Dendritic cell treated with granulocyte-macrophage colony-stimulating factor and Interleukin-4, amounts not matched to agents 40 ng/mL and 50 ng/mL, for 4 days (primary cell): ENCODE measurements at regions not wholly inside any gene's neighbourhood (a gene's known extent, or its start where the extent isn't known, plus 50 kb on each side); places are given as distances from the start of the nearest gene placed in this dataset.

Experiments used
- H3K27ac Mint-ChIP-seq: one replicate; pipeline ENCODE4 v1.8.0; 2022; ENCODE audit warnings: mild to moderate bottlenecking, mixed read lengths
- H3K27me3 Mint-ChIP-seq: one replicate; pipeline ENCODE4 v1.8.0; 2022; ENCODE audit warnings: mild to moderate bottlenecking, mixed read lengths
- H3K36me3 Mint-ChIP-seq: one replicate; pipeline ENCODE4 v1.8.0; 2022; ENCODE audit warnings: low read depth, mixed read lengths
- H3K4me1 Mint-ChIP-seq: one replicate; pipeline ENCODE4 v1.8.0; 2022; ENCODE audit warnings: low read depth, mixed read lengths
- H3K4me3 Mint-ChIP-seq: one replicate; pipeline ENCODE4 v1.8.0; 2022; ENCODE audit warnings: mild to moderate bottlenecking, moderate library complexity, mixed read lengths
- H3K9me3 Mint-ChIP-seq: one replicate; pipeline ENCODE4 v1.8.0; 2022; ENCODE audit warnings: mixed read lengths
- intact Hi-C: fragments of 100-400 bp; cut with micrococcal nuclease; formaldehyde crosslinking; loops from one replicate; pipeline ENCODE4 v1.15.0; 2022

GRCh38 chr5:30997681-30998080 lies 195.8 kb upstream of the CDH6 start:
- intact Hi-C loops, result no loop called here
- H3K4me1 Mint-ChIP-seq, result no peaks in the 10 kb centered on the region
- H3K27me3 Mint-ChIP-seq, result no peaks in the 10 kb centered on the region
- H3K4me3 Mint-ChIP-seq, result no peak overlapping the region
- peaks cover 14% of the 10 kb centered on the region for H3K9me3 Mint-ChIP-seq
- no peak overlapping the region for H3K27ac Mint-ChIP-seq
- no peaks in the 10 kb centered on the region for H3K36me3 Mint-ChIP-seq

- Mint-ChIP-seq H3K36me3 (no peaks in the 10 kb centered on the region), H3K27ac (no peak overlapping the region), H3K4me1 (no peaks in the 10 kb centered on the region), H3K9me3 (no peaks in the 10 kb centered on the region), H3K27me3 (no peaks in the 10 kb centered on the region), H3K4me3 (no peak overlapping the region)
- intact Hi-C loops, result no loop called here
Observed at GRCh38 chr5:30994902-30995301, 198.6 kb upstream of the CDH6 start.

GRCh38 chr5:30994176-30994575 lies 199.3 kb upstream of the CDH6 start:
- intact Hi-C loops, result no loop called here
- no peaks in the 10 kb centered on the region for H3K36me3 Mint-ChIP-seq
- H3K4me1 Mint-ChIP-seq, result no peaks in the 10 kb centered on the region
- no peak overlapping the region for H3K4me3 Mint-ChIP-seq
- no peaks in the 10 kb centered on the region for H3K9me3 Mint-ChIP-seq
- no peaks in the 10 kb centered on the region for H3K27me3 Mint-ChIP-seq
- H3K27ac Mint-ChIP-seq, result no peak overlapping the region

- Mint-ChIP-seq H3K27ac (no peak overlapping the region), H3K36me3 (no peaks in the 10 kb centered on the region), H3K9me3 (no peaks in the 10 kb centered on the region), H3K4me1 (no peaks in the 10 kb centered on the region), H3K4me3 (no peak overlapping the region), H3K27me3 (no peaks in the 10 kb centered on the region)
- intact Hi-C loops, result no loop called here
Observed at GRCh38 chr5:30991462-30991861, 202.0 kb upstream of the CDH6 start.

GRCh38 chr5:30981576-30981975 lies 211.9 kb upstream of the CDH6 start:
- Mint-ChIP-seq H3K27me3 (no peaks in the 10 kb centered on the region), H3K27ac (no peak overlapping the region), H3K4me1 (no peaks in the 10 kb centered on the region), H3K36me3 (no peaks in the 10 kb centered on the region), H3K9me3 (no peaks in the 10 kb centered on the region), H3K4me3 (no peak overlapping the region)
- intact Hi-C loops, result no loop called here

- Mint-ChIP-seq H3K36me3 (no peaks in the 10 kb centered on the region), H3K27me3 (no peaks in the 10 kb centered on the region), H3K4me1 (no peaks in the 10 kb centered on the region), H3K9me3 (no peaks in the 10 kb centered on the region), H3K4me3 (no peak overlapping the region), H3K27ac (no peak overlapping the region)
- intact Hi-C loops, result no loop called here
Observed at GRCh38 chr5:30968971-30969370, 224.5 kb upstream of the CDH6 start.

- Mint-ChIP-seq H3K27me3 (no peaks in the 10 kb centered on the region), H3K36me3 (no peaks in the 10 kb centered on the region), H3K27ac (no peak overlapping the region), H3K4me3 (no peak overlapping the region), H3K9me3 (peaks cover 5% of the 10 kb centered on the region), H3K4me1 (no peaks in the 10 kb centered on the region)
- intact Hi-C loops, result no loop called here
Observed at GRCh38 chr5:30960036-30960435, 233.4 kb upstream of the CDH6 start.

- Mint-ChIP-seq H3K9me3 (peaks cover 7% of the 10 kb centered on the region), H3K36me3 (no peaks in the 10 kb centered on the region), H3K4me1 (no peaks in the 10 kb centered on the region), H3K27ac (no peak overlapping the region), H3K4me3 (no peak overlapping the region), H3K27me3 (no peaks in the 10 kb centered on the region)
- intact Hi-C loops, result no loop called here
Observed at GRCh38 chr5:30959238-30959637, 234.2 kb upstream of the CDH6 start.

GRCh38 chr5:30957591-30957990 lies 235.9 kb upstream of the CDH6 start:
- Mint-ChIP-seq H3K36me3 (no peaks in the 10 kb centered on the region), H3K4me1 (no peaks in the 10 kb centered on the region), H3K27me3 (no peaks in the 10 kb centered on the region), H3K9me3 (peaks cover 7% of the 10 kb centered on the region), H3K27ac (no peak overlapping the region), H3K4me3 (no peak overlapping the region)
- intact Hi-C loops, result no loop called here

- H3K36me3 Mint-ChIP-seq, result no peaks in the 10 kb centered on the region
- no peak overlapping the region for H3K4me3 Mint-ChIP-seq
- intact Hi-C loops, result no loop called here
- H3K27me3 Mint-ChIP-seq, result no peaks in the 10 kb centered on the region
- H3K27ac Mint-ChIP-seq, result no peak overlapping the region
- H3K9me3 Mint-ChIP-seq, result peaks cover 8% of the 10 kb centered on the region
- H3K4me1 Mint-ChIP-seq, result no peaks in the 10 kb centered on the region
Observed at GRCh38 chr5:30956251-30956650, 237.2 kb upstream of the CDH6 start.

GRCh38 chr5:30937070-30937469 lies 256.4 kb upstream of the CDH6 start:
- Mint-ChIP-seq H3K9me3 (no peaks in the 10 kb centered on the region), H3K4me3 (no peak overlapping the region), H3K27me3 (no peaks in the 10 kb centered on the region), H3K4me1 (no peaks in the 10 kb centered on the region), H3K36me3 (no peaks in the 10 kb centered on the region), H3K27ac (no peak overlapping the region)
- intact Hi-C loops, result no loop called here

- no peaks in the 10 kb centered on the region for H3K27me3 Mint-ChIP-seq
- H3K4me3 Mint-ChIP-seq, result no peak overlapping the region
- no peaks in the 10 kb centered on the region for H3K9me3 Mint-ChIP-seq
- H3K36me3 Mint-ChIP-seq, result no peaks in the 10 kb centered on the region
- intact Hi-C loops, result no loop called here
- no peaks in the 10 kb centered on the region for H3K4me1 Mint-ChIP-seq
- H3K27ac Mint-ChIP-seq, result no peak overlapping the region
Observed at GRCh38 chr5:30933599-30933998, 259.9 kb upstream of the CDH6 start.

- Mint-ChIP-seq H3K4me3 (no peak overlapping the region), H3K9me3 (peaks cover 4% of the 10 kb centered on the region), H3K4me1 (no peaks in the 10 kb centered on the region), H3K36me3 (no peaks in the 10 kb centered on the region), H3K27ac (no peak overlapping the region), H3K27me3 (no peaks in the 10 kb centered on the region)
- intact Hi-C loops, result no loop called here
Observed at GRCh38 chr5:30932273-30933017, 261.0 kb upstream of the CDH6 start.

GRCh38 chr5:30930736-30931135 lies 262.8 kb upstream of the CDH6 start:
- Mint-ChIP-seq H3K4me1 (no peaks in the 10 kb centered on the region), H3K4me3 (no peak overlapping the region), H3K36me3 (no peaks in the 10 kb centered on the region), H3K27ac (no peak overlapping the region), H3K27me3 (no peaks in the 10 kb centered on the region), H3K9me3 (peaks cover 8% of the 10 kb centered on the region)
- intact Hi-C loops, result no loop called here

GRCh38 chr5:30928956-30929355 lies 264.5 kb upstream of the CDH6 start:
- H3K36me3 Mint-ChIP-seq, result no peaks in the 10 kb centered on the region
- intact Hi-C loops, result no loop called here
- H3K4me3 Mint-ChIP-seq, result no peak overlapping the region
- H3K4me1 Mint-ChIP-seq, result no peaks in the 10 kb centered on the region
- no peaks in the 10 kb centered on the region for H3K27me3 Mint-ChIP-seq
- H3K27ac Mint-ChIP-seq, result no peak overlapping the region
- peaks cover 8% of the 10 kb centered on the region for H3K9me3 Mint-ChIP-seq
